DMS53 (cell line): ENCODE measurements at regions not wholly inside any gene's neighbourhood (a gene's known extent, or its start where the extent isn't known, plus 50 kb on each side); places are given as distances from the start of the nearest gene placed in this dataset.
"Not testable (repeated sequence)": the region's sequence is repeated elsewhere in the genome, so short reads cannot be mapped to it uniquely, and the experiment has no call there.

Experiments
- DNase-seq: peaks from one replicate; lab custom pipeline; 2025; lab: John Stamatoyannopoulos, UW

DNA sequence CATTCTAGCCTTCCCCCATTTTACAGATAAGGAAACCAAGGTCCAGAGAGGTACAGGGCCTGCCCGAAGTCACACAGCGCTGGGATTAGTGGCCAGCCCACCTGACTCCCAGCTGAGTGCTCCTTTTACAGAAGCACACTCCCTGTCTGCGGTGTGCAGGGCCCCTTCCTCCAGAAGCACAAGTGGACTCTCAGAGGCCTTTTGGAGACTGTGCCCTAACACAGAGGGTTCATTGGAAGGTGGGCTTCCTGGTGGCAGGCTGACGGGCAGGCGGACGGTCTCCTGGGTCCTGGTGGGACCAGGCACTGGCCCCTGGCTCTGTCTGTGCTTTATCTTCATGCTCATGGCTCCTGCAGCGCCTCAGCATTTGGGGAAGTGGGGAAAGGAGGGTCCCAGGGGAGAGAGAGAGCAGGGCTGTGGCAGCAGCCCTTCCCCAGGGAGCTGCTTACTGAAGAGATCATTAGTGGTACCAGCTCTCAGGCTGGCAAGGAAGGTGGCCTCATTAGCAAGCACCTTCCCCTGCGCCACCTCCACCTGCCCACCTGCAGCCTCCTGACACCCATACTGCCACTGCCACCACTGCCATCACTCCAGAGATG lies 83.1 kb upstream of the GOLGA6L4 start:
- DNase-seq: not testable (repeated sequence)

GRCh38 chr15:84153655-84154140 lies 81.9 kb upstream of the GOLGA6L4 start:
- DNase-seq: not testable (repeated sequence)

DNA sequence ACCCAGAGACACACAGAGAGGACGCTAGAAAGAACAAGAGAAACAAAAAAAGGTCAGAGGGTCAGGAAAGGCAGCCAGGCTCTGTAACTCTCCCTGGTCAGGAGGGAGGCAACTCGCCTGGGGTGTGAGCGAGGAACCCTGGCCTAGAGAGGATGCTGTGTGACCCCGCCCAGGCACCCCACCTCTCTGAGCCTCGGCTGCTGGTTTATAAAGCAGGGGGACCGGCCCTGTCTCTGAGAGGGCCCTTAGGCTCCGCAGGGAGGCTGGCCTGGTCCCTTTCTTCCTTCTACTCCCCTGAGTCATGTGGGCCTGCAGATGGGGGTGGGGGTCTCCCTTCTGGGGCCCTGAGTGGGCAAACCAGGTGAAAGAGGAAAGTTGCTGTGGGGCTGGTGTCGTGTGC lies 81.3 kb upstream of the GOLGA6L4 start:
- not testable (repeated sequence) for DNase-seq

DNA sequence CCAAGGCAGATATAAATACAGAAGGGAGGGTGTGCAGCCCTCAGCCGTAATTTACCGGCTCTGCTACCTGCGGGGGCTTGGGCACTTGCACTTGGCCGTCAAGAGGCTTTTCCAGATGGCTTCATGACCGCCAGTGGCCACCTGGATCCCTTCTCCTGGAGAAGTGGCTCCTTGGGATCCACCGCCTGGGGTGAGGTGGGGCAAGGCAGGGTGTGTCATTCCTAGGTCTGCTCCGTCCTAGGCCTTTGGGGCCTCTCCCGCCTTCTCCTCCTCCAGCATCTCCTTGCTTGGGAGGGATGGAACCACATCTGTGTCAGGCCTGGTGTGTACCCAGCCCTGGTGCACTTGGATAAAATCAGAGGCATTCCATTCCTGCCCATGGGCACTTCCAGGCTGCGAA lies 80.8 kb upstream of the GOLGA6L4 start:
- DNase-seq: not testable (repeated sequence)

- not testable (repeated sequence) for DNase-seq
These were observed 79.6 kb upstream of the GOLGA6L4 start for GRCh38 chr15:84155792-84156587.

DNA sequence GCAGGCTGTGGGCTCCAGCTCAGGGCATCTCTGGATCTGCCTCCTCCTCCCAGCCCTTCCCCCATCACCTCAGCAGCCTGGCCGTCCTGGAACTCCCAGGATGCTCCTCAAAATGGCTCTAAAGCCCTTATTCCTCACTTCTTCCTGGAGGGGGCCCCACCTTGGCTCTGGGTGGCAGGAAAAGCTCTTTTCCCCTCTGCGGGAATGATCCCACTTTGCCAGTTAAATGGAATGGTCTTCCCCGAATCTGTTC lies 79.1 kb upstream of the GOLGA6L4 start:
- DNase-seq: not testable (repeated sequence)

GRCh38 chr15:84157056-84157632 lies 78.4 kb upstream of the GOLGA6L4 start:
- not testable (repeated sequence) for DNase-seq

DNA sequence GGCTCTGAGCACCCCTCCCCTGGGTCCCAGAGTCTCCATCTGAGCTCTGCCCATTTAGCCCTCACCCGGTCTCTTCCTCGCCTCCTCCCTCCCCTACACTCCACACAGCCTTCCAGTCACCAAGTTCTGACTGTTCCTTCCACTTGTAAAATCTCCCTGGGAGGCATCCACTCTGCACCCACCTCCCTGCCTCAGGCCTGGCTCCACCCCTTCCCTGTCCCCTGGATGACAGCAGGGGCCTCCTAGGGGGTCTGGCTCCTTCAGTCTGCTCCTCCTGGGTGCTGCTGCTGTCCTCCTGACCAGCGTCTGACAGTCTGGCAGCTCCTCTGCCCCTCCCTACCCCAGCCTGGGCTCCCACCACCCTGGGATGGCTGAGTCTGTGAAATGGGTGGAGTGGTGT lies 77.7 kb upstream of the GOLGA6L4 start:
- DNase-seq: not testable (repeated sequence)

GRCh38 chr15:84159346-84160269 lies 76.0 kb upstream of the GOLGA6L4 start:
- DNase-seq: not testable (repeated sequence)

GRCh38 chr15:84164423-84165292 lies 70.9 kb upstream of the GOLGA6L4 start:
- DNase-seq: not testable (repeated sequence)

DNA sequence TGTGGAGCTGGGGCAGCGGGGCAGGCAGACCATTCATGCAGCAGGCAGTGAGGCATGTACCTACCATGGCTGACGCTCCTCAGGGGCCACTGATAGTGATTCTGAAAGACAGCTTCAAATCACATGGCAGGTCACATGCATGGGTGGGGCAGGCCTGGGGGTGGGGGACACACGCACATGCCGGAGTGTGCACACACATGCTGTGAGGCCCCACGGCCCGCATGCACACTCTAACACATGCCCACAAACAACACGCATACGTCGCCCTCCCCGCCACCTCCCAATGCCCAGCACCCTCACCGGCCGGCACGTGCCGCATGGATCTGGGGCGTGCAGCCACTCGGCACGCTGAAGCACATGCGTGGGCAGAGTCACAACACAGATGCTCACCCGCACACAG lies 65.5 kb upstream of the GOLGA6L4 start:
- not testable (repeated sequence) for DNase-seq

- DNase-seq: not testable (repeated sequence)
These were observed 62.4 kb upstream of the GOLGA6L4 start for GRCh38 chr15:84173231-84173610.
